ENCODE measurements at regions not wholly inside any gene's neighbourhood (a gene's known extent, or its start where the extent isn't known, plus 50 kb on each side); places are given as distances from the start of the nearest gene placed in this dataset.

- no peak for TF ChIP-seq CTCF (IDR thresholded peaks at IDR 0.05; ENCODE audit: low read depth, low read length, missing control alignments)
- in situ Hi-C loops (cut with HindIII; ENCODE audit: low sequenced_read_pairs): no loop called here
- no peak overlapping the region for H3K4me3 ChIP-seq (ENCODE audit: low read depth, low read length)
- DNase-seq (ENCODE audit: low read depth): no peak
These were observed 107.6 kb downstream of the LHX9 start for GRCh38 chr1:198024782-198025181.

- peak; percentile 46 for DNase-seq (ENCODE audit: low read depth)
- no peak overlapping the region for H3K4me3 ChIP-seq (ENCODE audit: low read depth, low read length)
- no peak for TF ChIP-seq CTCF (IDR thresholded peaks at IDR 0.05; ENCODE audit: low read depth, low read length, missing control alignments)
- in situ Hi-C loops (cut with HindIII; ENCODE audit: low sequenced_read_pairs): no loop called here
These were observed 113.5 kb downstream of the LHX9 start for GRCh38 chr1:198030682-198031081.

GRCh38 chr1:198031086-198031485 lies 113.9 kb downstream of the LHX9 start:
- in situ Hi-C loops (cut with HindIII; ENCODE audit: low sequenced_read_pairs): no loop called here
- no peak for TF ChIP-seq CTCF (IDR thresholded peaks at IDR 0.05; ENCODE audit: low read depth, low read length, missing control alignments)
- DNase-seq (ENCODE audit: low read depth): no peak

GRCh38 chr1:198032668-198033067 lies 115.5 kb downstream of the LHX9 start:
- no peak for TF ChIP-seq CTCF (IDR thresholded peaks at IDR 0.05; ENCODE audit: low read depth, low read length, missing control alignments)
- in situ Hi-C loops (cut with HindIII; ENCODE audit: low sequenced_read_pairs): no loop called here
- no peak for DNase-seq (ENCODE audit: low read depth)
- no peak overlapping the region for H3K4me3 ChIP-seq (ENCODE audit: low read depth, low read length)

More at GRCh38 chr1:198031086-198031485, 113.9 kb downstream of the LHX9 start:
- no peak overlapping the region for H3K4me3 ChIP-seq (ENCODE audit: low read depth, low read length)

- no peak for TF ChIP-seq CTCF (IDR thresholded peaks at IDR 0.05; ENCODE audit: low read depth, low read length, missing control alignments)
- no peak overlapping the region for H3K4me3 ChIP-seq (ENCODE audit: low read depth, low read length)
- in situ Hi-C loops (cut with HindIII; ENCODE audit: low sequenced_read_pairs): no loop called here
- DNase-seq (ENCODE audit: low read depth): no peak
These were observed 115.9 kb upstream of the NEK7 start for GRCh38 chr1:198040880-198041279.

- in situ Hi-C loops (cut with HindIII; ENCODE audit: low sequenced_read_pairs): no loop called here
- no peak overlapping the region for H3K4me3 ChIP-seq (ENCODE audit: low read depth, low read length)
- DNase-seq (ENCODE audit: low read depth): peak; percentile 50
- TF ChIP-seq CTCF (IDR thresholded peaks at IDR 0.05; ENCODE audit: low read depth, low read length, missing control alignments): no peak
These were observed 114.6 kb upstream of the NEK7 start for GRCh38 chr1:198042168-198042567.

- no peak for TF ChIP-seq CTCF (IDR thresholded peaks at IDR 0.05; ENCODE audit: low read depth, low read length, missing control alignments)
- H3K4me3 ChIP-seq (ENCODE audit: low read depth, low read length): no peak overlapping the region
- in situ Hi-C loops (cut with HindIII; ENCODE audit: low sequenced_read_pairs): no loop called here
- no peak for DNase-seq (ENCODE audit: low read depth)
These were observed 108.9 kb upstream of the NEK7 start for GRCh38 chr1:198047913-198048312.
